Activated CD4-positive, CD25-positive, alpha-beta regulatory T cell treated with anti-CD3 and anti-CD28 coated beads, Interleukin-2, amount 50 U/mL, for 16 hours (primary cell): ENCODE measurements at regions not wholly inside any gene's neighbourhood (a gene's known extent, or its start where the extent isn't known, plus 50 kb on each side); places are given as distances from the start of the nearest gene placed in this dataset.

Experiments used
- DNase-seq: peaks from one replicate; pipeline ENCODE4 v3.0.0-alpha.2; 2020; ENCODE audit warnings: low read depth, low spot score

DNA sequence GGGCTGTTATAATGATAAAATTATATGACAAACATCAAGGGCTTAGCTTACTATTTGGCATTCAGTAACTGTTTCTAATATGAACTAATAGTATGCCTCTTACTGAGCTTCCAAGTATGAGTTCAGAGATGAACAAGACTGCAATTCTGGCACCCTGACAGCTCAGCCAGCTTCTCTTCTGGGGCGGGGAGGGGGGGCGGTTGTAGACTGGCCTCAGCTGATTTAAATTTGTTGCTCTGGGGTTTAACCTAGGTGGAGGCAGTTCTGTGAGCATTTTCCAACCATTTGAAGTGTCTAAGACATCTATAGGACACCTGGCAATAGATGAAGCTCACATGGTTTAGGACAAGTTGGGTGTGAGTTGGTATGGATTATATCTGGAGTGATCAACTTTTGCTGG is 401.9 kb downstream of the QKI start:
- DNase-seq, result no peak

DNA sequence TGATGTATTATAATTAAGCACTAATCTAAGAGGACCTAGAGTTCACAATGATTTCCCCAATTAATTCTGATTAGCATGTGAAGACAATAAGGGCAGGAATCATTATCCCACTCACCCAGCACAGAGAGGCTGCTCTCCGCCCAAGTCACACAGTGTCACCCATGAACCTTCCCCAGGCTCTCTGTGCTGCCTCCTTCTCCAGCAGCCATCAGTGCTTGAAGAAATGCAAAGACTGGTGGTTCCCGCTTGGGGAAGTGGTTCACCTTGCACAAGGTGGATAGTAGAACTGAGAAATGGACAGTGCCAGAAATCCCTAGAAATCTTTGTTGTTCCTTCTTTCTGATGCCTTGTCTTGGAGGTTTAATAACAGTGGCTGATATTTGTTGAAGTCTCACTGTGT is 401.3 kb downstream of the QKI start:
- DNase-seq, result no peak

DNA sequence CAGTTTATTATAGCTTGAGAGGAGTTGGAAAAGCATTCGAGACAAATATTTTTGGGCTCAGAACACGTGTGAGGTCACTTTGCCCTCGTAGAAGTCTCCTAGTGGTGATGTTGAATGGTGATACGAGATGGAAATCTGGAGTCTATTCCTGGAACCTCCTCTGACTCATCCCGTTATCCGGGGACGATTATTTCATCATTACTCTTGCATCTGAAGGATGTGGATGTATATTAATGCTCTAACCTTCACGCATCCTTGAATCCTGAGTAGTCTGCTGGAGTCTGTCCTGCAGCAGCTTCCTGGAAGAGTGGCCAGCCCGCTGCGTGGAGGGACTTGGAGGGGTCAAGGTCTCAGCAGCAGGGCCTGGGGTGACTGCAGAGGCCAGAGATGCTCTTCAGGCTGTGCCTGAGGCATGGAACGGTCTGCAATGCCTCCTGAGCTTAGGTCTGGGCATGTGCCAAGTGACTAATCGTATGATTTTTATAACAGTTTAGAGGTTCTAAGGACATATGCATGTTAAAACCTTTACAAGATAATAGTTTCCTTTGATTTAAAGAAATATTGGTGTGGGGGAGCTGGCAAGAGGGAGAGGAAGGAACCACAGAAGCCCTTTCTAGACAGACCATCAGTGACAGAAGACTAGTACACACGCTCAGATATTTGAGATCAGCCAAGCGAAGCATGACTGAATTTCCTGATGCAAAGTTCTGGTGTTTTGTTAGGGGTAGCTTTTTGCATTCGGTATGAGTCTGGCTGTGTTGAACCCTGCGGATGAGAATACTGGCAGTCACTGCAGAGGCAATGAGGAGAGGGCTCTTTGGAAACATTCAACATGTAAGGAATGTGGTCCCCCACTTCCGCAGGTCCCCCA is 400.2 kb downstream of the QKI start:
- no peak for DNase-seq

DNA sequence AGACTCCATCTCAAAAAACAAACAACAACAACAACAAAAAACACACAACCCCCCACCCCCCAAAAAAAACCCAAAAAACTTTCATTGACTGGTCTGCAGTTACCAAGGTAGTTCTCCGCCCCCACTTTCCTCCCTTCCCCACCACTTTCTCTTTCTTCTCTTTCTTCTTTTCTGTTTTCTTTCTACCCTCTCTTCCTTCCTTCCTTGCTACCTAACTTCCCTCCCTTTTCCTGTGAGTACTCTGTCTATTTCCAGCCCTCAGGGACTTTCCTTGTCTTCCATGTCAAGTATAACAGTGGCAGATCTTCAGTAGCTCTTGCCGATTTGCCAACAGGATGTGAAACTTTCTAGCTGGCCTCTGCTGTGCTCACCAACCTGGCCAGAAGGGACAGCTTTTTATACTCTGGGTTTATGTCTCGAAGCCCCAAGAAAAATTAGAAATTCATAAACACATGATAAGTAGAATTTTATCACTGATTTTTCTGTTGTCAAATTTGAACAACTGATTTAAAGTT is 399.5 kb downstream of the QKI start:
- DNase-seq, result no peak

DNA sequence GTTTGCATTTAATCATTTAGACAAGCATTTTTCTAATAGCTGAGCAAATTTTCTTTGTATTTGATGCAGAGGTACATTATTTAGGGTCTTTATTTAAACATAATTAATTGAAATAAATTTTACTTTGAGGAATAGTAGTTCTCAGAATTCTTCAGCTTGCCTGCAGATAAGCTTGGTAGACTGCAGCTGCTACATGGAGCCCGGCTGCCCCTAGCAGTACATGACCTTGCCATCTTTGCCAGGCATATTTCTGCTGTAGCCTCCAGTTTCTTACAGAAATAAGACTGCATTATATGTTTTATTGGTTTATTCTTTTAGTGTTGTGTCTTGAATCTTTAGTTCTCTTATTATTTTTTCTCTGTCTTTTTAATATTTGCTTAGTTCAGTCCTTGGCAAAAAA is 396.8 kb downstream of the QKI start:
- no peak for DNase-seq

DNA sequence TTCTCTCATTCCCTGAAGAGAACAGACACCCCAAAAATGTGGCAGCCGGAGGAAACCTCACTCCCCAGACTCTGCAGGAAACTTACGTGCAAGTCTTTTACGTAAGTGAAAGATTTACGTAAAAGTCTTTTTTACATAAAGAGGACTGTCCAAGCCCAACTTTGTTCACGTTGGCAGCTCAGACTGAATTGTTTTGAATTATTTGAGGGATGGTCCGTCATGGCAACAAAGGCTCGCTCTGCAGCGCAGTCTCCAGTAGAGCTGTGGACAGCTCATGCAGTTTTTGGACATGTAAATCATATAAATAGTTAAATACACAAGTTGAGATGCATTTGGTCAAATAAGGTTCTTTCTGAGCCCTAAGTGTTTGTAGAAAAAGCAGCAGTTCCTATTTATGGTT is 394.8 kb downstream of the QKI start:
- DNase-seq, result no peak

DNA sequence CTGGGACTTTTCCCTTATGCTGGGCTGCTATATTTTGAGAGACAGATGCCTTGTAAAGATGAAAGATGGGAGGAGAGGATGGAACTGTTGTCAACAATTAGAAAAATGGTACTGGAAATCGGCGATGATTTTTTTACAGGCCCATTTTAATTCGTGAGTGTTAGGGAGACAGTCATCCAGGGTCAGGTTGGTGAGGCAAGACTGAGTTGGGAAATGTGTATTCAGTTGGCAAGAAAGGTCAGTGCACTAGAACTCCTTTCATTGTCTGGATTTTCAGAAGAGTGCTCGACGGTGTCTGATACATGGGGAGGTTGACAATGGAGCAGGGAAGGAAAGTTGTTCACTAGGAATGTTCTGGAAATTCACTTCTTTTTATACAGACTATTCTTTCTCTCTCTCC is 394.4 kb downstream of the QKI start:
- no peak for DNase-seq

DNA sequence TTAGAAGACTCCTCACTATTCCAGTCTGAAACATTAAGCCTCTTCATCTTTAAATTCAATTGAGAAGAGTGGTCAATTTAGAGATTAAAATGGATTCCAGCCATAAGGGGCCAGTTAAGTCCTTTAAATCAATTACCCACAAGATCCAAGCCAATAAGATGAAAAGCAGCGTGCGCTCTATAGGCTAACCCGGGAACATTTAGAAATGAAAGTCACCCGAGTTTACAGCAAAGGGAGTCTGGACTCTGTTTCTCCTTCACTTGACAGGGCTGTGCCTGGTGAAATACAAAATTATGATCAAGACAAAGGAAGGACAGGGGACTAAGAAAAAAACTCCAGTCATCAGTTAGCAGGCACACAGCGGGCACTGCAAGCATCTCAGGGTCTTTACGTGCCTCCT is 393.7 kb downstream of the QKI start:
- no peak for DNase-seq

DNA sequence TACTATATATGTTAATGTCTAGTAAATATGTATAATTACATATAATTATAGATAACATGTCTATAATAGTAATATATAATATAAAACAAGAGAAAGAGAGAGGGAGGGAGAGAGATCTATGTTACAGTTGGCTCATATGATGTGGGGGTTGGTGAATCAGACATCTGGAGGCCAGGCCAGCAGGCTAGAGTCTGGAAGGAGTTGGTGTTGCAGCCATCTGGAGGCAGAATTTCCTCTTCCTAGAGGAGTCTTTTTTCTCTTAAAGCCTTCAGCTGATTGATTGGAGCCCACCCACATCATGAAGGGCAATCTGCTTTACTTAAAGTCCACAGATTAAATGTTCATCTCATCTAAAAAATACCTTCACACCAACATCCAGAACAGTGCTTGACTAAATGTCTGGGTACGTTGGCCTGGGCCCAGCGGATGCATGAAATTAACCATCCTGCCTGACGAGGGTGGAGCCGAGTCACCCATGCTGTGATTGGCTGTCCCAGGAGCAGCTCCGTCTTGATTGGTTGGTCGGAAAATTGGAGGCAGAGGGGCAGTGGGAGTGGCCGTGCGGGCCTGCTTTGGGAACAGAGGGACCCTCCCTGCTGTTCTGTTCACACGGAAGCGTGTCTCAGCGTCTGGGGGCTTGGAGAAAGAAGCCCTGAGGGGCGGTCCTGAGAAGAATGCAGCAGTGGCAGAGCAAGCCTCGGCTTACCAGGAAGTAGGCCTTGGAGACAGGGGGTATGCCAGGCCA is 392.4 kb downstream of the QKI start:
- no peak for DNase-seq

DNA sequence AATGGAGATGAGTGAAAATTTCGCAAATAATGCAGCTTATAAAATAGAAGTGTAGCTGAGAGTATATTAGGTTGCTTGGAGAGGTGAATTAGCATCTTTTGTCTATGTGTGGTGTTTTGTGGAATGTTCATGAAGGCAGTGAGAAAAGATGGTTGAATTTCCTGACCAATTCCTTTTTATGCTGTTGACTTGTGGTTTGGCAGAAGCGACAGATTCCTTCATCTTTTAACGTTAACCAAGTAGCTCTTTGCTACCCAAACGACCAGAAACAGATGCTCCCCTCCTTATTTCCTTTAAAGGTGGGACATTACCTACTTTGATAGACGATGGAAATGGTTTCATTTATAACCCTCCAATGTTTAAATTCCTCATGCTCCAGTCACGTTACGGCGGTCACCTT is 390.5 kb downstream of the QKI start:
- DNase-seq, result no peak

DNA sequence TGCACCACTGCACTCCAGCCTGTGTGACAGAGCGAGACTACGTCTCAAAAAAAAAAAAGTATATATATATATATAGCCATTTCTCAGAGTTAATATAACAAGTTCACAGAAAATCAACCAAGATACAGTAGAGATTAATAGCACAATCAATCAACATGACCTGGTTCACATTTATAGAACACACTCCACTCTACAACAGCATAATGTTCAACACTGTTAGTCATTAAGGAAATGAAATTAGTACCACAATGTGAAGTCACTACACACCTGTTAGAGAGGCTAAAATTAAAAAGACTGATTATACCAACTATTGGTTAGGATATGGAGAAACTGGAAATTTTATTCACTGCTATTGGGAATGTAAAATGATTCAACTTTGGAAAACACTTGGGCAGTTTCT is 387.7 kb downstream of the QKI start:
- DNase-seq, result no peak

DNA sequence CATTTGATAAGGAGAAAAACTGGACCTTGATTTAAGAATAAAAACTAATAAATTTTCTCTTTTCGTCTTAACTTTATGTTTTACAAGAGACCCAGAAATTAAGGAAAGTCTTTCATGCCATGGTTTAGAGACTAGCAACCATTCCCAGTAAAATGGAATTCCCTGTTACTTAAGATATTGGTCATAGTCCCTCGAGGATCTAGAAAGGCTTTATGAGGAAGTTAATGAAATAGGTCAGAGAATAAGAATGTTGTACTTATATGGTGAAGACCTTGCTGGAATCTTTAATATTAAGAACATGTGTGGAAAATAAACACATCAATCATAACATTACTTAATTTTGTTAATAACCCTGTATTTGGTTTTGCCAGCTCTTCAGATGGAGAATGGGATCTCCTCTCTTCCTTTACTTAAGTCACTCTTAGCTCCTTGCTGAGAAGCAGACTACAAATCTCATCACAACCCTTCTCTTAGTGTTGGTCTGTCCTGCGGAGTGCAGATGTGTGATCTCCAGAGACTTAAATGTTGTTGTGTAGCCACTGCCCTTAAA is 382.9 kb downstream of the QKI start:
- no peak for DNase-seq

DNA sequence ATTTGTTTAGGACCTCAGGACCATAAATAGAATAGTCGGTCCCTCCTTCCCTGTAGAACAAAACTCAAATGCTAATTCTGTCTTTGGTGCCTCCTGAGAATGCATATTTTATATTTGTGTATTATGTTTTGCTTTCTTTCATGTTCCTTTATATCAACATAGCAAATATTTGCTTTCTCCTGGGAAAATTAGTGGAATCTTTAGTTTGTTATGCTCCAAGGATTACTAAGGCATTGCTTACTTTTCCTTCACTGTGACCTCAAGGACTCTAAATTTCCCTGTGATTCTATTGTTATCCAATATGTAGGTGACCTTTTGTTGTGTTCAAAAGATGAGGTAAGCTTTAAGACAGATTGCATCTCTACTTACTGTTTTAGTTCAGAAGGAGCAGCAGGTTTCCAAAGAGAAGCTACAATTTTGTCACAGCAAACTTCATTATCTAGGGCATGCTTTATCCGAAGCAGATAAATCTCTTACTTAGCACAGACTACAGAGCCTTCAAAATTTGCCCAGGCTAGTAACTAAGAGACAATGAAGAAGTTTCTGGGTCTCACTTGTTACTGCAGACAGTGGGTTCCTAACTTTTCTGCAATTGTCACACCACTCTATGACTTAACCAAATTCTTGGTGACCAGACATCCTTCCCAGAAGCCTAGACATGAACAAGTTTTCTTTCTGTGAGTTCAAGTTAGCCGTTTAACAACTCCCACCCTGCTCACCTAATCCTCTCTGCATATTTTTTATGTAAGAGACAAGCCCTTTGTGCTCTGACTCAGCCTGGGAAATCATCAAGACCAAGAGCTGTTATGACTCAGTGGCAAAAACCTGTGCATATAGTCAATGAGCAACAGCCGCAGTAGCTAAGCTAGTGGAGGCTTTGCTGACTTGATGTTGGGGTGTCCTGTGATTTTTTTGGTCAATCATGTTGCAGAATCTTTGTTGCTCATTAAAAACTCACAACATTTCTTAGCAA is 378.8 kb downstream of the QKI start:
- no peak for DNase-seq

DNA sequence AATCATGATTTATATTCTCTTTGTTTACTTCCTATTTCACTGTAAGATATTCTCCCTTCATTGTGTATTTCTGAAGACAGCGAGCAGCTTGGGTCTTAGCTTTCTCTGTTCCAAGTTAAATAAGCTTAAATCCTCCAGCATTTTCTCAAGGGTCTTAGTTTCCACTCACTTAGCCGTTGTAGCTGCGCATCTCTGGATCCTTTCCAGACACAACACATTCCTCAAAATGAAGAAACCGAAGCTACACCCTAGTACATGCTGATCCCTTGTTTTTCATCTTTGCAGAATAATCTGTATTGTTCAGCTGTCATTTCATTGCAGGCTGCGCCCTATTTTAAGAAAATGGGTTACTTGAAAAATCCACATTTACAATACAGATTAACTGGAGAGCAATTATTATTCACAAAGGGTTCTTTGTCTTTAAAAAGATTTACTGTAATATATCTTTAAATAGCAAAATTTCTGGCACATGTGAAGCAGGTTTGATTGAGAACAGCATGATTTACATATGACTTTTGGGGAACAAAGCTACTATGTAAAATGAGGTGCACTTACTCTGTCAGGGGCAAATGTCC is 375.8 kb downstream of the QKI start:
- no peak for DNase-seq

DNA sequence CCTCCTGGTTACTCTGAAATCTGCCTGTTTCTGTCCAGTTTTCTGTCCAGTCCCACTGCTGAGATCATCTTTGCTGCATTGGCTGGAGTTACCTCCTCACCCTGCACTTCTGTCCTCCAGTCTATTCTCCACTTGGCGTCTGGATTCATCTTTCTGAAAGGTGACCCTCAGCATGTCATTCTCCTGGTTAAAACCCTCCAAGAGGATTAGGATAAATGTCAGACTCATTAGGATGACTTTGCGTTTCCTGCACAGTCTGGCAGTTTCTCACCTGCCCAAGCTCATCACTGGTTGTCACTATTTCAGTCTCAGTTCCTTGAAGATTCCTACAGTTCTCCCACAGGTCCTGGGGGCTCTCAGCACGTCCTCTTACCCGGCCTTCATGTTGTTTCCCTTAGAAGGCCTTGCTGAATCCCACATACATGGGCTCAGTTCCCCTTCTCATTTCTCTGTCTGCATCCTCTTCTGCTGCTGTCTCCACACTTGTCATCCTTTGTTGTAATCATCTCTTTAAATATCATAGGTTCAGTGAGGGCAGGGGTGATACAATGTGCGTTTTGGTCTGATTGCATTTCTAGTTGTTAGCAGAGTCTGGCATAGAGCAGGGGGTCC is 374.8 kb downstream of the QKI start:
- DNase-seq, result no peak

DNA sequence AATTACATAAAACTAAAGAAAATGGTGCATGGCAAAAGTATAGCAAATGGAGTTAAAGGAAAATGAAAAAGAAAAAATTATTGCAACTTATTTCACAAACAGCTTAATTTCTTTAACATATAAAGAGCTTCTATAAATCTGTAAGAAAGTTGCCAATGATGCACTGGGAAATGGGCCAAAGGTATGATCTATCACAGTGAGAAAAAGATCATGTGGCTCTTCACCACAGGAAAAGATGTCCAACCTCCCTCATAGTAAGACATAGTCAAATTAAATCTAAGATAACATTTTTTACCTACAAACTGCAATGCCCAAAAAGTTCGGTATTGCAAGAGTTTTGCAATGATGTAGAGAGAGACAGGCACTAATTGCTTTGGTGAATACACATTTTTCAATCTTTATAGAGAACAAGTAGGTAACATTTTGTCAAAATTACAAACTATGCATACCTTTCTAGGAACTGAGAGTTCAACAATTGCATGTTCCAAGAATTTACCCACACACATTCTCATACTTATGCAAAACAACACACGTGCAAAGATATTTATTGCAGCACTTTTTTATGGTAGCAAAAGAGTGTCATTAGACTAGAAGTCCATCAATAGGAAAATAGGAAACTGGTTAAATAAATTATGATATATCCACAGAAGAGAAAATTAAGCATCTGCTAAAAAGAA is 372.6 kb downstream of the QKI start:
- no peak for DNase-seq

DNA sequence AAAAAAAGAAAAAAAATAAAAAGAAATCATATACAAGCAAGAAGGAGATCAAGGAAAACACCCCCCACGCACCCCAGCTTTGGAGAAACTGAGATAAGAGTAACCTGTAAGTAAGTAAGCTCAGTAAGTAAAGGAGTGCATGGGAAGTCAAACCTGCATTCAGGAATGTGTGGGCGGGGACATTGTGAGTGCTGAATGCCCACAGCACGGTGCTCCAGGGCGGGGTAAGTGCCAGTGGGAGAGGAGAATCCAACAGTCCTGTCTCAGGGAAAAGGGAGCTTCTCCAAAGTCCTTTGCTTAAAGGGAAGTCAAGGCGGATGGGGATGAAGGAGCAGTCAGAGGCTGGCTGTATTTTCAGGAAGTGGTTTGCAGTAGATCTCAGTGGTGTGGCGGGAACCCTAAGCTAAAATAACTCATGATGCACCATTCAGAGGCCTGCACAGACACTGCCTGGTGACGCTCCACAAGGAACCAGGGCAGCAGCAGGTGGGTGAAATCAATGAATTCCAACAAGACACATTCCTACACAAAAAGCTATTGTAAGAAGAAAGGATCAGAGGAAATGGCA is 368.0 kb downstream of the QKI start:
- DNase-seq, result no peak

DNA sequence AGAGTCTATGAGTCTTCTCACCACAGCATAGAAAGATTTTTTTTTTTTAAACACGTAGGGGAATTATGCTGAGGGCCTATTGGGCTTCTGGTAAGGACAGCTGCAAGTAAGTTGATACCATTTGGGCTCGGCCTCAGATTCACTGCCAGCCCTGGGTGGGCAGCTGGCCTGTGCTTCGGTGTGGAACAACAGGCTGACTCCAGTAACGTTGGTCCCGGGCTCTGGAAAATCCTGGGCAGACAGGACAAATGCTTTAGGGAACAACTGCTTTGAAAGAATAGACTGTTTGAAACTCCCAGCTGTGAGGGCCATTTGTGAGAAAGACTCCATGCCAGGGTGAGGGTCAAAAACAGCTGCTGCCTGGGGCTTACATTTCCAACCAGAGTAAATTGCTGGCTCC is 366.5 kb downstream of the QKI start:
- no peak for DNase-seq

DNA sequence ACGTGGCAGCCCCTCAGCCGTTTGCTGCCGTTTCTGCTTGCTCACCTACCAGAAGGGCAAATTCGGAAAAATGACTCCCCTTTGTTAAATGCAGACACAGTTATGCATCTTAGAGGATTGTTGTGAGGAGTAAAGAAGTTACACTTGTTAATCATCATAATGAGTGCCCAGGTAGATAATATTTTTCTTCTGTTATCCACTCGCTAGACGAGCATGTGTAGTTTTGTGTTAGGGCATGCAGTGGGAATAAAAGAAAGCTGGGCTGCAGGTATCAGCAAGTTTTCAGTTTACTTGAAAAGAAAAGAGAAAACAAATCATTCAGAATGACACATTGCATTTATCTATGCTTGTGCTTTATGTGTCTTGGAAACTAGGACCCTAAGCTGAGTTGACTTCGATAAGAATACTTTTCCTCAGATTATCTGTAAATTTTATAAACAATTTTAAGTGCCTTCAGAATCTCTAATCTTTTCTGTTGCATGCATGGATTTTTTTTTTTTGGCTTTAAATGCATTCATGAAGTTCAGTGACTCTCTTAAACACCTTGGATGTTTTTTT is 365.3 kb downstream of the QKI start:
- DNase-seq, result no peak
